ENCODE measurements at regions not wholly inside any gene's neighbourhood (a gene's known extent, or its start where the extent isn't known, plus 50 kb on each side); places are given as distances from the start of the nearest gene placed in this dataset.

- no peak for DNase-seq
Measured at GRCh38 chr2:236855866-236856847, 229.5 kb upstream of the COPS8 start.

DNA sequence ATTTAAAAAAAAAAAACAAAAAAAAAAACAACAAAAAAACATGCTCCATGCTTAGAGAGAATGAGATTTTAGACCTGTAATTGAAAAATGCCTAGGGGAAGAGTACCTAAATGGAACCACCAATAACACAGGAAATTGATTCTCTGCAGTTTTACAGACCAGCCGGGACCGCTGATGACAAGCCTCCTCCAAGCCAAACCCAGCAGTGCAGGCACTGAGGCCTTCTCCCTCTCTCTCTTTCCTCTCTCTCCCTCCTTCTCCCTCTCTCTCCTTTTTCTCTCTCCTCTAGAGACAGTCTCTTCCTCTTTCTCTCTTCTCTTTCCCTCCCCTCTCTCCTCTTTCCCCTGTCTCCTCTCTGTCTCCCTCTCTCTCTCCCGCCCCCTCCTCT is 228.8 kb upstream of the COPS8 start:
- DNase-seq, result no peak

DNA sequence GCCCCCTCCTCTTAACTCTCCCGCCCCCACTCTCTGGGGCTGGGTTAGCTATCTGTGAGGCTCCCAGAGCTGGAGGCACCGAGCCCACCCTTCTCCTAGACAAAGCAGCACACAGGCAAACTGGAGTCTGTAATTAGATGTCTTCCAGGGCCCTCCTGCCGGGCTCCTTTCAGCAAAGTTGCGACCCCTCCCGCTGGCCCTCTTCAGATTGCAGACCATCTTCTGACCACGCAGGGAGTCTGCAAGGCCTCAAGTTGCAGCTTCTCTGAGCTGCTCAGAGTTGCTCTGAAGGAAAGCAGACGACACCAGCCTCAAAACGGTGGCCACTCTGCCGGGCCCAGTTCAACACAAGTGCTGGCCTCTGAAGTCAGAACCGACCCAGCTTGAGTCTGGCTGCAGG is 228.4 kb upstream of the COPS8 start:
- no peak for DNase-seq

DNA sequence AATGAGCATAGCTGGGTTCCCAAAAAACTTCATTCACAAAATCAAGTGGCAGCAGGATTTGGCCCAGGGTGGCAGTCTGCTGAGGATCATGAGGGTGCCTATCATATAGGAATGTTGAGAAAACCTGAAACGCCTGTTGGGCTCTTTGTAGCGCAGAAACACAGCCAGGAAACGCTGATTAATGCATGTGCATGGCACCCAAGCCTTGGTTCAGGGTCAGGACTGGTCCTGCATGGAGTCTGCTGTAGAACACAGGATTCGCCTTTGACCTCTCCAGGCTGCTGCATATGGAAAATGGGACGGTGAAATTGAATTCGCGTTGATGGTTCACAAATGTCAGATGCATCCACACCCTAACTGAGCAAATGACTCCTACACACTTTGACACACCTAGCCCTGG is 227.9 kb upstream of the COPS8 start:
- no peak for DNase-seq

DNA sequence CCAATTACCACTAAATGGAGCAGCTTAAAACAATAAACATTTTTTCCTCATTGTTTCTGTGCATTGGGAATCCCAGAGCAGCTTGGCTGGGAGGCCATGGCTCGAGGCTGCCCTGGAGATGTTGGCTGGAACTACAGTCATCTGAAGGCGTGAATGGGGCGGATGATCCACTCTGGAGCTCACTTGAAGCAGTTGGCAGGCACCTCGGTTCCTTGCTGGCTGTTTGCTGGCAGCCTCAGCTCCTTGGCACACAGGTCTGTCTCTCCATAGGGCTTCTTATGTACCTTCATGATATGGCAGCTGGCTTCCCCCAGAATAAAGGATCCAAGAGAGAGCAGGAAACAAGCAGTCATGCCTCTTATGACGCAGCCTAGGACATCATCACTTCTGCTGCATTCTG is 227.0 kb upstream of the COPS8 start:
- DNase-seq, result no peak

GRCh38 chr2:236859908-236860307 is 225.8 kb upstream of the COPS8 start:
- DNase-seq, result no peak

DNA sequence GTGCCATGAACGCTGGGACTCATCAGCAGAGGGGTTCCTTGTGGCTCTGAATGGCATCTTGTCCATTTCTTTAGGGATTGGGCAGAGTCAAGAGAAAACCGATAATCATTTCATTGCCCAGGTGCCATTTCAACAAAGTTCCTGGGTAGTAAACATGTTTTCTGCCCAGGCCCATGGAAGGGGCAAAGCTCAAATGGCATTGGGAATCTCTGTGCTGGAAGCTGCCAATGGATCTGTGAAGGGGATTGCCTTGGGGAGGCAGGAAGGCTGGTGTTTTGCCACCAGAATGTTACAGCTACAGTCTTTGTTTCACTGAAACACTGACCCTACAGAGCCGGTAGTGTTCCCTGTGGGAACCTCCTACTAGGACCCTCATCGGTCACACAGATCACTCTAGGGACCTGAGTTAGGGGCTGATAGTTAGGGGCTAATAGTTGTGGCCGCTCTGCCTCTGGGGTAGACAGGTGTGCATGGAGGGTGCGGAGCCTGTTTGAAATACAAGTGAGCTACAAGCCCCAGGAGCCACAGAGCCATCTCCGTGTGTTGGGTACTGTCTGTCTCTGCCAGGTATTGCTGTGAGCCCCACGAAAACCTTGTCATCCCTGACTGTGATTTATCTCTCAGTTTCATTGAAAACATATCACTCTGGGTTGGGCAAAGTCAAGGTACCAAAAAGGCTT is 224.4 kb upstream of the COPS8 start:
- DNase-seq, result no peak

DNA sequence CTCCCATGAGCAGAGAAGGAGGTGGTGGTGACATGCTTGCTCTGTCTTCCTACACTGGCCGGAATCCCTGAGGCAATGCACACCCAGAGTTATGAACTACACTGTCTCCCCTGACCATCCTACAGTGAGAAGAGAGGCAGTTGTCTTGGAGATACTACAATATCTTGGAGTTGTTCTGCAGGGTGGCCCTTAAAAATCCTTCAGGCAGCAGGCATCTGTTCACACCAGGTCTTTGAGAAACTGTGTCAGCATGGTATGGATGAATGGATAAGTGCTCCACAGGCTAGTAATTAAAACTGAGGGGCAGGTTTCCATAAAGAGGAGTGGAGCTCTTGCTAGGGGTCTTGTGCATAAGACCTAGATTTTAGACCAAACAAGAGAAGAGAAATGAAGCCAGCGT is 223.7 kb upstream of the COPS8 start:
- no peak for DNase-seq

DNA sequence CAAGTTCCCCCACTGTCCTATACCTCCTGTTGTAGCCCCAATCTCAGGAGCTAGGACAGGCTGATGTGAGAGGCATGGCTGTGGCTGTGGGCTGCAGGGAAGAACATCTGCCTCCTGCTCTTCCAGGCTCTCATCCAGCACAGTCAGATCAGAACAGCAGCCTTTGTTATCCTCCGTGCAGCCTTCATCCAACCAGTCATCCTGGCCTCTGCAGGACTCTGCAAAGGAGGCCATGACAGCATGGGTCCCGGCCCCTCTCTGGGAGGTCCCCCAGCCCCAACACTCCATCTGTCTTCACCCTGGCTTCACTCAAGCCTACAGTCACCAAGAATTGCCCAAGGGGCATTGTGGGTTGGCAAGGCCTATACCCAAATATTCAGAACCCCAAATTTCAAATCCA is 223.2 kb upstream of the COPS8 start:
- no peak for DNase-seq

DNA sequence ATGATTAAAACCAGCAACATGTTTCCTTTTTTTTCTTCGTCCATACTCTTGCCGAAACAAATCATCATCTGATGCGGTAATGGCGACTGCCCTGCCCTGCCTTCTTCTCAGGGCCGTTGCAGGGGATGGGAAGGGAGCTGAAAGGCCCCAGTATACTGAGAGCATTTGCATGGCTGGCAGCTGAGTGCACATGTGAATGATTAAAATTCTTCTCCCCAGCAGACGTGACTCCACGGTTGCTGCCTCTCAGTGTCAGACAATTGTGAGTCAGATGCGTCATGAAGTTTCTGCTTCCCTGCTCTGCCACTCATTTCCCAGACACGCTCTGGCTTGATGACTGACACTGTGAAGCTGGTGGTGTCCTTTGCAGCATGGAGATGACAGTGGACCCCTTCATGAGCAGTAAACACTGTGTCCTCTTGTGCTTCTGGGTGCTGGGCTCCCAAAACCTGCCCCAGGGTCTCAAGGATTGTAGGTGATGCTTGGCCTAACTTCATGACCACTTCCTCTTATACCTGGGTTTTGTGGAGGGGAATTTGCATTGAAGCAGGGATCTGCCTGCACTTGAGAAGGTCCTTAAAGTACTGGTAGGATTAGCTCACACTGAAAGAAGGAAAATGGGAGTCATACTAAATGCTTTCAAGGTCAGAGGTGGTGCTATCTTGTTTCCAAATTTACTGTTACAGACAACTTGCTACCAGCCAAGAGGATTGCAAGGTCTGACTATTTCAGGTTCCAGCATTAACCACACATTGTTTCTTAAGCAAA is 222.5 kb upstream of the COPS8 start:
- DNase-seq, result peak; percentile 98

DNA sequence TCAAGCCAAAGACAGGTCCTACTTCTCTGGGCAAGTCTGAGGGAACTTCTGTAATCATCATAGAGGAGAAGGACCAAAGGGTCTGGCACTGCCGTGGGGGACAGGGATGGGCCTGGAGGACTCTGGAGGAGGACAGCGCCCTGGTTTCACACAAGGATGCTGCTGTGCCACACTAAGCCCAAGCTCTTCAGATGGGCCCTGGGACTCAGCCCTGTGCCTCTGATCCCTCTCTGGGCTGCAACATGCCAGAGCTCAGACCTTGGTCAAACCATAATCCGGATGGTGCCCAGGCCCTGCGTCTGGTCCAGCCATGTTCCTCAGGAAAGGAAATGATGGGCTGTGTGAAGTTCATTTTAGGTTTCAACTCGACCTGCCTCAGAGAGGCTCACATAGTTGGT is 222.0 kb upstream of the COPS8 start:
- no peak for DNase-seq

- no peak for DNase-seq
Measured at GRCh38 chr2:236865052-236865451, 220.6 kb upstream of the COPS8 start.

GRCh38 chr2:236866542-236867340 is 218.9 kb upstream of the COPS8 start:
- no peak for DNase-seq

DNA sequence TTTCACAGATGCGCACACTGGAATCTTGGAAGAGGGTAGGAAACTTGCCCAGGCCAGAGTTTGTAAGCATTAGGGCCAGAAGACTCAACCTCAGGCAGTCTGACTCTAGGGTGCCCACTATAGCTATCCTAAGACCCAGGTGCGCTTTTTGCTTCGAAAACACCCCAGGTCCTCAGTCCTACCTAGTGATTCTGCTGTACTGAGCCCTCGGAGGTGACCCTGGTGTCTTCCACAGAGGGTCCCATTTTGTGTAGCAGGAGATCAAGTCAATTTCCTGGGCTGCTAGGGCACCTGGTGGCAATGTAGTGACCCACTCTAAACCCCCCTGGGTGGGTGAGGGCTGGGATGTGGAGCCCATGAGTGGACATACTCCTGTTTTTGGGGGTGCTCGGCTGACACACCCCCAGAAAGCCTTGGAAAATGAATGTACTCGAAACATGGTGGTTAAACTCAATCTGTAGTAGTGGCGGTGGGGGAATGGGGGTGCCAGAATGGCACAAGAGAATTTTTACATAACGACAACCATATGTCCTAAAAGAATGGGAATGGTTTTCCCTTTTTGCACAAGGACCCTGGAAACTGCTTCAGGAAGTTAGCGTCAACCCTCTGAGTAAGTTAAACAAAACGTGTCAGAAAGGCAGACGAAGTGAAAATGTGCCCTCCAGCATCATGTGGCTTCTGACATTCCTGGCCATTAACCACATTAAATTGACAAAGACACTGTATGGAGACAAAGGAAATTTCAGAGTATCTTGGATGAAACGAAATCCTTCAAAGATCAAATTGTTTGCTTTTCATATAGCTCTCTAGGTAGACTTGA is 218.0 kb upstream of the COPS8 start:
- peak; percentile 92 for DNase-seq

DNA sequence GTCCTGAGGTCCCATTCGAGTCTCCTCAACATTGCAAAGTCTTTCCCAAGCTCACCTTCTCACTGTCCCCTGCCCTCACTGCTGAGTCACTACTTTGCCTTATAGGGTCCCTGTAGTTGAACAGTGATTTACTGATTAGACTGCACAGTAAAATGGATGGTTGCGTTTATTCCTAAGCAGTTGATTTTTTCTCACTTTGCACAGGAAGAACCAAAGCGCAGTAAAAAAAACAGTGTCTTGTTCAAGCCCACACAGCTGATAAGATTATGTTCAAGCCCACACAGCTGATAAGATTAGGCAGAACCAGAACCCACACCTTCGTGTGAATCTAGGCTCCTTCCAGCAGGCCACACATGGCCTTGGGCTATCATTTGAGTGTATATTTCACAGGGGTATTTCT is 215.3 kb upstream of the COPS8 start:
- DNase-seq, result no peak

DNA sequence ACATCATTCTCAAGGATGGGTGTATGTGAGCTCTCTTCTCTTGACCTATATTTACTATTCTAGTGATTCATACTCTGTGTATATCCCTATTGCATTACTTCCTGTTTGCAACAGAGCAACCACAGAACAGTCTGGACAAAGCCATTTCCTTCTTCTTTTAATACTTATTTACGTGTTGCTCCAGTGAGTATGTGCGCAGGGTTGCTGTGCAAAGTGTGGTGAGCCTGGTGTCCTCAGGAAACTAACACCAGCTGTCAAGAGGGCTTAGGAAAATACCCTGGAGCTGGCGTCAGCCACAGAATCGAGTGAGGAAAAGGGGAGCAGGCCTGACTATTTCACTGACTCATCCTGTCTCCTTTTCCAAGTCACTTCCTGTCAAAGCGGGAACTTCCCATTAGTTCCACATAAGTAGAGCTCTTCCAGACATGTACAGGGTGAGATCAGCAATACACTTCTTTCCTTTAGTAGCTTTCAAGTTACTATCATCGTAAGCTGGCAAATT is 214.1 kb upstream of the COPS8 start:
- peak; percentile 95 for DNase-seq

DNA sequence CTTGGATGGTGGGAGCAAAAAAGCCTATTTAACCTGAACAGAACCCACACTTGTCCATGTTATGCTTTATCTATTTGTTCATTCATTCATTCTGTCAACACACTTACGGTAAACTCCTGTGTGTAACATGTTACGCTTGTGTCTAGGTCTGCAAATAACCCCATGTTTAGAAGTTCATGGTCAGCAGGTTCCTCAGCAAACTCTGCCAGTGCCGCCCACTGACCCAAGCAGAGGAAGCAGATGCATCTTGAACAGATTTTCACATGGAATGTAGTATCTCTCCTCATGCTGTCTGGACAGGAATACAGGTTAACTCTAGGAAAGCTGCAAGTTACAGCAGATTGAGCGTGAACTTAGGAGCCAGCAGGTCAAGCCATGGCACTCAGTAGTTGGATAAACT is 213.7 kb upstream of the COPS8 start:
- DNase-seq, result no peak

DNA sequence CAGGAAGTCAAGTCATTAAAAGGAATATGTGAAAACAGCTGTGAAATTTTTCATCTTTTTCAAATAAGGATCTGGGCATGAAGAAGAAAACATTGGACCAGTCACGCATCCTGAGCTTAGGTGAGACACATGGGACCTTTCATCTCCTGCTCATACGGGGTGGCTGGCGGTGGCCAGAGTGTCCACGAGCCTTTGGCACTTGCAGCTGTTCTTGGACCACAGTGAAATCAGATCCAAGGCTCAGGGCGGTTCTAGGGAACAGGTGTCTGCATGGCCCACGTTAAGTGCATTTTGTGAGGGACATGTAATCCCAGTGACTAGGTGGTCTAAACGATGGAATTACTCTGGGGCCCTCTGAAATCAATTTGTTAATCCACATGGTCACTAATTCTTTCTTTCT is 212.7 kb upstream of the COPS8 start:
- DNase-seq, result no peak

- DNase-seq, result no peak
Measured at GRCh38 chr2:236873636-236874035, 212.1 kb upstream of the COPS8 start.

GRCh38 chr2:236874866-236875481 is 210.7 kb upstream of the COPS8 start:
- no peak for DNase-seq

All from fibroblast of skin of back (primary cell).